GM23338 (cell line): ENCODE measurements at regions not wholly inside any gene's neighbourhood (a gene's known extent, or its start where the extent isn't known, plus 50 kb on each side); places are given as distances from the start of the nearest gene placed in this dataset. TPM values are rescaled to one million over a fixed set of nuclear protein-coding genes. Genes with fewer than 3 reads are reported as not detected.
"Not testable (repeated sequence)": the region's sequence is repeated elsewhere in the genome, so short reads cannot be mapped to it uniquely, and the experiment has no call there.

Experiments used
- ATAC-seq: fragments of 200-7000 bp; cut with Tn5 transposase; 3 replicates; pipeline ENCODE4 v1.9.1; 2020
- DNase-seq: peaks from one replicate; pipeline ENCODE4 v3.0.0-alpha.2; 2015; ENCODE audit warnings: low spot score
- H2AFZ ChIP-seq: fragments of 200-600 bp; sonication (generic); 2 replicates; pipeline ENCODE4 v1.8.0; 2016; ENCODE audit warnings: antibody characterized with exemption, mild to moderate bottlenecking, moderate library complexity
- H3F3A ChIP-seq: fragments of 200-600 bp; sonication (generic); replicated peaks from 2 replicates; pipeline ENCODE4 v1.8.0; 2017; ENCODE audit warnings: antibody characterized with exemption, mixed run types, low read depth
- H3K27ac ChIP-seq: fragments of 200-600 bp; sonication (generic); 2 replicates; pipeline ENCODE4 v1.6.1; 2016; ENCODE audit warnings: low read depth
- H3K27me3 ChIP-seq: fragments of 200-600 bp; sonication (generic); 2 replicates; pipeline ENCODE4 v1.8.0; 2016; ENCODE audit warnings: mild to moderate bottlenecking, mixed run types, moderate library complexity; ENCODE audit not compliant: insufficient read depth
- H3K36me3 ChIP-seq: fragments of 200-600 bp; sonication (generic); 2 replicates; pipeline ENCODE4 v1.8.0; 2016; ENCODE audit warnings: mild to moderate bottlenecking; ENCODE audit not compliant: insufficient read depth
- H3K4me1 ChIP-seq: fragments of 200-600 bp; sonication (generic); 2 replicates; pipeline ENCODE4 v1.8.0; 2016; ENCODE audit warnings: mild to moderate bottlenecking, moderate library complexity; ENCODE audit not compliant: insufficient read depth
- H3K4me2 ChIP-seq: fragments of 200-600 bp; sonication (generic); 2 replicates; pipeline ENCODE4 v1.7.1; 2017; ENCODE audit warnings: mixed run types
- H3K4me3 ChIP-seq: fragments of 200-600 bp; sonication (generic); 2 replicates; pipeline ENCODE4 v1.6.1; 2016; ENCODE audit warnings: mixed run types
- H3K79me2 ChIP-seq: fragments of 200-600 bp; sonication (generic); replicated peaks from 2 replicates; pipeline ENCODE4 v1.8.0; 2017; ENCODE audit warnings: mild to moderate bottlenecking; ENCODE audit not compliant: insufficient read depth
- H3K9me2 ChIP-seq: fragments of 200-600 bp; sonication (generic); 2 replicates; pipeline ENCODE4 v1.8.0; 2017; ENCODE audit not compliant: insufficient read depth
- H4K20me1 ChIP-seq: fragments of 200-600 bp; sonication (generic); replicated peaks from 2 replicates; pipeline ENCODE4 v1.8.0; 2017; ENCODE audit warnings: mild to moderate bottlenecking; ENCODE audit not compliant: insufficient read depth
- H3K27ac Mint-ChIP-seq: 2 replicates; pipeline ENCODE4 v1.8.0; 2020; ENCODE audit warnings: inconsistent platforms, mild to moderate bottlenecking, moderate library complexity, mixed read lengths
- H3K27me3 Mint-ChIP-seq: 3 replicates; pipeline ENCODE4 v1.8.0; 2022; ENCODE audit warnings: low read depth, mild to moderate bottlenecking, moderate library complexity, mixed read lengths, inconsistent platforms; ENCODE audit not compliant: insufficient read depth, poor library complexity
- H3K36me3 Mint-ChIP-seq: 3 replicates; pipeline ENCODE4 v1.8.0; 2021; ENCODE audit warnings: low read depth, mild to moderate bottlenecking, inconsistent platforms, moderate library complexity, mixed read lengths
- H3K4me1 Mint-ChIP-seq: 3 replicates; pipeline ENCODE4 v1.8.0; 2020; ENCODE audit warnings: mild to moderate bottlenecking, inconsistent platforms, mixed read lengths
- H3K4me3 Mint-ChIP-seq: 3 replicates; pipeline ENCODE4 v1.8.0; 2021; ENCODE audit warnings: moderate library complexity, mild to moderate bottlenecking, inconsistent platforms, mixed read lengths
- H3K9me3 Mint-ChIP-seq: 3 replicates; pipeline ENCODE4 v1.8.0; 2020; ENCODE audit warnings: moderate library complexity, mild to moderate bottlenecking, inconsistent platforms, mixed read lengths
- small RNA-seq: library from RNA; depleted of rRNA; stranded (forward); fragments of <200 nt; gene quantifications from one replicate; pipeline ENCODE3, GENCODE V24; 2014; ENCODE audit warnings: low replicate concordance

DNA sequence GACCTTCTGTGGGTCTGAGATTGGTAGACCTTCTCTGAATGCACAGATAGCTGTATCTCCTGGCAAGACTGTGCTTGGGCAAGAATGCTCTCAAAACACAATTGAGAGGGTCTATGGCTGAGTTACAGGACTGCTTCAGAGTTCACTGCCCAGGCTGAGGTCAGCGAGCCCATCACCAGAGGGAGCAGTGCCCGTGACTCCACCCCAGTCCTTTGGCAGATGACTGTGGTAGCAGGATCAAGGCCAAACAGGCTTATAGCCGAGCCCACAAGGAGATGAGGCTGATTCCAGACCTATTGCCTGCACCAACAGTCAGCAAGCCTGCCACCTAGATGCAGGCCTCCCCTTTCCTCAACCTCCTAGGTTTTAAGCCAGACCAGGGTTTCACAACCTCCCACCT is 89.4 kb downstream of the CHRFAM7A start:
- not testable (repeated sequence) for H3K27ac ChIP-seq, H3K27ac Mint-ChIP-seq, H2AFZ ChIP-seq, H3K4me3 ChIP-seq, H3K36me3 Mint-ChIP-seq, H3K27me3 Mint-ChIP-seq, H3K4me1 Mint-ChIP-seq, H3K4me1 ChIP-seq, H3K36me3 ChIP-seq, H3K9me2 ChIP-seq, H3F3A ChIP-seq, H3K27me3 ChIP-seq, H3K9me3 Mint-ChIP-seq, DNase-seq, ATAC-seq, H3K79me2 ChIP-seq, H3K4me3 Mint-ChIP-seq, H3K4me2 ChIP-seq, H4K20me1 ChIP-seq

Small RNAs in the stretch of these regions (small RNA-seq; reads per million reads assigned to genes)
- not detected for gene RNU6-17P
